H1 (cell line): ENCODE measurements at regions not wholly inside any gene's neighbourhood (a gene's known extent, or its start where the extent isn't known, plus 50 kb on each side); places are given as distances from the start of the nearest gene placed in this dataset.

Experiments
- CTCF ChIA-PET: fragments of 300-600 bp; sonication (Branson Sonifier 250); formaldehyde crosslinking; loops from one replicate; lab custom pipeline; 2021; ENCODE audit not compliant: partially characterized antibody; lab: Charles Lee
- POLR2A ChIA-PET: fragments of 300-600 bp; sonication (Branson Sonifier 250); formaldehyde crosslinking; loops from one replicate; lab custom pipeline; 2021; ENCODE audit warnings: inconsistent platforms; ENCODE audit not compliant: partially characterized antibody; lab: Charles Lee
- DNase-seq, 2 experiments: peaks; one replicate each; pipeline versions ENCODE4 v3.0.0 to v3.0.0-alpha.2; 2010 to 2022; ENCODE audit warnings: low spot score in 2 of 2, low read depth in 1 of 2, mixed read lengths in 1 of 2
- FAIRE-seq: peaks from 2 replicates; lab custom pipeline; 2011; peaks lifted over from hg19 to GRCh38; lab: Jason Lieb, UNC
- H2AFZ ChIP-seq: 2 replicates; pipeline ENCODE4 v1.8.1; 2012; ENCODE audit warnings: low read length, inconsistent platforms
- H2AK5ac ChIP-seq: 2 replicates; pipeline ENCODE4 v1.6.1; 2013; ENCODE audit warnings: low read depth, low read length
- H2BK120ac ChIP-seq: replicated peaks from 2 replicates; pipeline ENCODE3; 2013; ENCODE audit warnings: low read depth, low read length, inconsistent platforms
- H2BK12ac ChIP-seq: 2 replicates; pipeline ENCODE4 v1.6.1; 2013; ENCODE audit warnings: low read depth, low read length
- H2BK15ac ChIP-seq: 2 replicates; pipeline ENCODE4 v1.6.1; 2013; ENCODE audit warnings: low read length
- H2BK20ac ChIP-seq: 2 replicates; pipeline ENCODE4 v1.6.1; 2013; ENCODE audit warnings: low read length
- H2BK5ac ChIP-seq: 2 replicates; pipeline ENCODE4 v1.6.1; 2013; ENCODE audit warnings: low read depth, low read length
- H3K14ac ChIP-seq: 2 replicates; pipeline ENCODE4 v1.6.1; 2013; ENCODE audit warnings: inconsistent platforms; ENCODE audit not compliant: insufficient read length
- H3K18ac ChIP-seq: 2 replicates; pipeline ENCODE4 v1.6.1; 2013; ENCODE audit warnings: low read length; ENCODE audit errors: extremely low read depth
- H3K23ac ChIP-seq: 2 replicates; pipeline ENCODE4 v1.6.1; 2013; ENCODE audit warnings: inconsistent platforms; ENCODE audit not compliant: insufficient read length
- H3K23me2 ChIP-seq: 2 replicates; pipeline ENCODE4 v1.6.1; 2013; ENCODE audit warnings: low read depth, low read length
- H3K27ac ChIP-seq: 2 replicates; pipeline ENCODE4 v1.6.1; 2011; ENCODE audit warnings: low read depth, low read length, inconsistent platforms
- H3K27me3 ChIP-seq, 4 experiments: replicated peaks in 1 of 4; 1 replicate in 1 of 4; 2 replicates in 3 of 4; pipeline versions ENCODE4 v1.6.1 to v1.8.1; 2011 to 2013; ENCODE audit warnings: low read length in 3 of 4, mild to moderate bottlenecking in 3 of 4, inconsistent platforms in 2 of 4, mixed read lengths in 2 of 4, moderate library complexity in 1 of 4; ENCODE audit not compliant: control insufficient read depth in 3 of 4, insufficient read depth in 3 of 4; ENCODE audit errors: extremely low read depth in 1 of 4
- H3K36me3 ChIP-seq, 4 experiments: 2 replicates each; pipeline versions ENCODE4 v1.6.1 to v1.8.1; 2011 to 2013; ENCODE audit warnings: mild to moderate bottlenecking in 4 of 4, low read length in 3 of 4, moderate library complexity in 2 of 4, control low read depth in 1 of 4, inconsistent platforms in 1 of 4; ENCODE audit not compliant: insufficient read depth in 4 of 4, control insufficient read depth in 2 of 4
- H3K4ac ChIP-seq: replicated peaks from 2 replicates; pipeline ENCODE3; 2013; ENCODE audit warnings: low read length, low read depth, mixed read lengths, inconsistent platforms; ENCODE audit not compliant: insufficient read length
- H3K4me1 ChIP-seq, 4 experiments: replicated peaks in 1 of 4; 1 replicate in 1 of 4; 2 replicates in 3 of 4; pipeline versions ENCODE4 v1.6.1 to v1.8.1; 2011 to 2013; ENCODE audit warnings: low read length in 3 of 4, inconsistent platforms in 2 of 4, mixed read lengths in 1 of 4; ENCODE audit not compliant: insufficient read depth in 4 of 4, control insufficient read depth in 3 of 4
- H3K4me2 ChIP-seq, 2 experiments: 2 replicates each; pipeline versions ENCODE4 v1.6.1 to v1.8.1; 2011 to 2013; ENCODE audit warnings: low read depth in 2 of 2, low read length in 2 of 2, control low read depth in 1 of 2, inconsistent platforms in 1 of 2, mild to moderate bottlenecking in 1 of 2; ENCODE audit not compliant: insufficient read depth in 1 of 2
- H3K4me3 ChIP-seq, 4 experiments: fragments of 200-600, 300-600 bp in 1 of 4; sonication (generic), shearing (Covaris generic), sonication (Bioruptor Twin) in 1 of 4; 2 replicates each; pipeline versions ENCODE4 v1.5.1 to v1.8.1; 2011 to 2016; ENCODE audit warnings: low read length in 4 of 4, low read depth in 3 of 4, control low read depth in 2 of 4, inconsistent platforms in 2 of 4, mild to moderate bottlenecking in 2 of 4, mixed read lengths in 1 of 4, moderate library complexity in 1 of 4; ENCODE audit not compliant: insufficient read depth in 2 of 4; ENCODE audit errors: extremely low read depth in 1 of 4
- H3K56ac ChIP-seq: replicated peaks from 2 replicates; pipeline ENCODE3; 2013; ENCODE audit warnings: low read depth, mild to moderate bottlenecking, mixed read lengths, low read length, inconsistent platforms; ENCODE audit not compliant: insufficient read length
- H3K79me1 ChIP-seq: 2 replicates; pipeline ENCODE4 v1.6.1; 2013; ENCODE audit warnings: low read depth, low read length, control low read depth
- H3K79me2 ChIP-seq, 2 experiments: 2 replicates each; pipeline versions ENCODE4 v1.6.1 to v1.8.1; 2012 to 2013; ENCODE audit warnings: low read length in 2 of 2, mild to moderate bottlenecking in 2 of 2, inconsistent platforms in 1 of 2; ENCODE audit not compliant: insufficient read depth in 2 of 2, control insufficient read depth in 1 of 2
- H3K9ac ChIP-seq, 4 experiments: replicated peaks in 1 of 4; 1 replicate in 1 of 4; 2 replicates in 3 of 4; pipeline versions ENCODE4 v1.6.1 to v1.8.1; 2011 to 2013; ENCODE audit warnings: low read depth in 3 of 4, low read length in 3 of 4, control low read depth in 2 of 4, mild to moderate bottlenecking in 2 of 4, moderate library complexity in 2 of 4, inconsistent platforms in 1 of 4; ENCODE audit errors: extremely low read depth in 1 of 4
- H3K9me3 ChIP-seq, 2 experiments: 2 replicates each; pipeline versions ENCODE4 v1.6.1 to v1.8.1; 2012 to 2013; ENCODE audit warnings: mild to moderate bottlenecking in 2 of 2, moderate library complexity in 2 of 2, control low read depth in 1 of 2, inconsistent platforms in 1 of 2, low read depth in 1 of 2, low read length in 1 of 2, mixed read lengths in 1 of 2; ENCODE audit not compliant: insufficient read depth in 2 of 2
- H4K20me1 ChIP-seq, 2 experiments: replicated peaks in 1 of 2; 2 replicates each; pipeline versions ENCODE3 to v1.8.1; 2011 to 2013; ENCODE audit warnings: inconsistent platforms in 2 of 2, low read length in 2 of 2, mild to moderate bottlenecking in 1 of 2; ENCODE audit not compliant: insufficient read depth in 2 of 2, control insufficient read depth in 1 of 2
- H4K5ac ChIP-seq: 2 replicates; pipeline ENCODE4 v1.6.1; 2013; ENCODE audit warnings: low read length, low read depth, mixed read lengths, inconsistent platforms; ENCODE audit not compliant: insufficient read length
- H4K8ac ChIP-seq: 2 replicates; pipeline ENCODE4 v1.8.0; 2013; ENCODE audit warnings: mild to moderate bottlenecking, moderate library complexity, low read length, inconsistent platforms; ENCODE audit not compliant: insufficient read depth; ENCODE audit errors: extremely low read depth
- H4K91ac ChIP-seq: replicated peaks from 2 replicates; pipeline ENCODE3; 2013; ENCODE audit warnings: low read length, mixed read lengths, inconsistent platforms; ENCODE audit not compliant: insufficient read length
- ASH2L ChIP-seq: fragments of 200-600, 300-600 bp; sonication (generic); IDR thresholded peaks from one replicate; pipeline ENCODE4 v1.7.1; 2017; ENCODE audit warnings: low read length
- ATF2 ChIP-seq: IDR thresholded peaks from 2 replicates; pipeline ENCODE4 v1.6.1; 2012; ENCODE audit warnings: low read length, inconsistent platforms
- BCL11A ChIP-seq, 2 experiments: IDR thresholded peaks; one replicate each; pipeline ENCODE4 v1.6.1; 2011; ENCODE audit warnings: low read depth in 2 of 2, low read length in 2 of 2, mild to moderate bottlenecking in 2 of 2
- CHD2 ChIP-seq: IDR thresholded peaks from 2 replicates; pipeline ENCODE4 v1.6.1; 2012; ENCODE audit warnings: low read length, improper control_type of control experiment
- CREB1 ChIP-seq: IDR thresholded peaks from 2 replicates; pipeline ENCODE4 v1.6.1; 2012; ENCODE audit warnings: inconsistent platforms
- EZH2 ChIP-seq: fragments of 200-600 bp; sonication (generic); IDR thresholded peaks from 2 replicates; pipeline ENCODE4 v1.7.1; 2012; ENCODE audit warnings: low read depth, mild to moderate bottlenecking, moderate library complexity, low read length, inconsistent platforms; ENCODE audit not compliant: severe bottlenecking
- GABPA ChIP-seq: IDR thresholded peaks from 2 replicates; pipeline ENCODE4 v1.6.1; 2011; ENCODE audit warnings: mild to moderate bottlenecking, low read length, moderate library complexity, borderline replicate concordance; ENCODE audit not compliant: insufficient read depth
- HDAC6 ChIP-seq: IDR thresholded peaks from one replicate; pipeline ENCODE4 v1.7.1; 2012; ENCODE audit warnings: low read depth, mild to moderate bottlenecking, inconsistent platforms, low read length, moderate library complexity
- KDM4A ChIP-seq: IDR thresholded peaks from one replicate; pipeline ENCODE4 v1.7.1; 2012; ENCODE audit warnings: low read depth, mild to moderate bottlenecking, moderate library complexity, low read length, inconsistent platforms; ENCODE audit not compliant: severe bottlenecking
- PHF8 ChIP-seq: fragments of 200-600 bp; sonication (generic); conservative IDR thresholded peaks from 2 replicates; pipeline ENCODE4 v1.7.1; 2012; ENCODE audit warnings: low read depth, mild to moderate bottlenecking, inconsistent platforms, low read length, moderate library complexity
- RFX5 ChIP-seq: IDR thresholded peaks from 2 replicates; pipeline ENCODE4 v1.6.1; 2011; ENCODE audit warnings: low read depth, low read length, improper control_type of control experiment, borderline replicate concordance
- RXRA ChIP-seq: IDR thresholded peaks from 2 replicates; pipeline ENCODE4 v1.6.1; 2011; ENCODE audit warnings: low read depth, mild to moderate bottlenecking, low read length, moderate library complexity; ENCODE audit not compliant: insufficient read depth
- TBP ChIP-seq: IDR thresholded peaks from 2 replicates; pipeline ENCODE4 v1.6.1; 2011; ENCODE audit warnings: low read depth, low read length, improper control_type of control experiment
- WGBS, 2 experiments: shearing (Covaris generic) in 1 of 2; methylation state at CpG; one replicate each; pipeline versions ENCODE4 v1.1.6 to v1.1.7; 2013 to 2015; ENCODE audit warnings: low lambda C conversion rate in 2 of 2, mixed read lengths in 2 of 2, inconsistent platforms in 1 of 2, low coverage in 1 of 2, missing lambda C conversion rate in 1 of 2; ENCODE audit not compliant: insufficient replicate concordance in 2 of 2, insufficient coverage in 1 of 2, insufficient read length in 1 of 2; ENCODE audit errors: extremely low coverage in 1 of 2, missing lambda C conversion rate in 1 of 2; 5-methylcytosine and 5-hydroxymethylcytosine counted together

GRCh38 chr3:7879572-7879971 lies 622.1 kb upstream of the LMCD1 start:
- no peaks in the 10 kb centered on the region for H3K36me3 ChIP-seq
- no peaks in the 10 kb centered on the region for H3K4me1 ChIP-seq
- no peak overlapping the region for H2BK5ac ChIP-seq
- H3K18ac ChIP-seq: no peak overlapping the region
- no peak overlapping the region for H3K9ac ChIP-seq
- H3K4me3 ChIP-seq: no peak overlapping the region
- H2BK120ac ChIP-seq: no peak overlapping the region
- no peak overlapping the region for H2BK15ac ChIP-seq
- H3K79me1 ChIP-seq: no peaks in the 10 kb centered on the region
- H3K23ac ChIP-seq: no peak overlapping the region
- H2BK12ac ChIP-seq: no peak overlapping the region
- no peak overlapping the region for H3K4ac ChIP-seq
- H3K27me3 ChIP-seq: no peaks in the 10 kb centered on the region
- ChIA-PET POLR2A (no interaction called here), CTCF (interaction anchor here (0.6 kb wide), 1 partner anchor 297 kb away, joined by 3 read pairs; no protein-coding TSS in a partner anchor)
- no peak overlapping the region for H3K14ac ChIP-seq
- no peaks in the 10 kb centered on the region for H3K9me3 ChIP-seq
- no peak overlapping the region for H4K8ac ChIP-seq
- DNase-seq (no peak), FAIRE-seq (no peak)
- no peak overlapping the region for H4K91ac ChIP-seq
- no peaks in the 10 kb centered on the region for H3K23me2 ChIP-seq
- H3K4me2 ChIP-seq: no peak overlapping the region
- no peak overlapping the region for H2AK5ac ChIP-seq
- H3K79me2 ChIP-seq: no peaks in the 10 kb centered on the region
- H3K27ac ChIP-seq: no peak overlapping the region
- WGBS, 2 experiments: 83% methylated on average over 1 of the region's 1 CpG; no CpG with 5 or more reads in 1 of the 2 experiments
- no peak overlapping the region for H3K56ac ChIP-seq
- H2AFZ ChIP-seq: no peak overlapping the region
- H2BK20ac ChIP-seq: no peak overlapping the region
- no peaks in the 10 kb centered on the region for H4K20me1 ChIP-seq
- H4K5ac ChIP-seq: no peak overlapping the region
- no peak for TF ChIP-seq CHD2
- no peak for TF ChIP-seq PHF8
- TF ChIP-seq TBP: no peak
- TF ChIP-seq BCL11A (IDR thresholded peaks at IDR 0.05; ENCODE audit: low read depth in 2 of 2, low read length in 2 of 2): no peak
- TF ChIP-seq HDAC6: no peak
- no peak for TF ChIP-seq RXRA
- no peak for TF ChIP-seq ATF2
- no peak for TF ChIP-seq CREB1
- TF ChIP-seq RFX5: no peak
- TF ChIP-seq ASH2L: no peak
- TF ChIP-seq GABPA: no peak
- TF ChIP-seq EZH2: no peak
- TF ChIP-seq KDM4A: no peak
